Skin of body (tissue), 1 donor: ENCODE measurements at regions not wholly inside any gene's neighbourhood (a gene's known extent, or its start where the extent isn't known, plus 50 kb on each side); places are given as distances from the start of the nearest gene placed in this dataset.
"Not testable (repeated sequence)": the region's sequence is repeated elsewhere in the genome, so short reads cannot be mapped to it uniquely, and the experiment has no call there.

Source experiments
- DNase-seq: peaks from one replicate; lab custom pipeline; 2025; lab: John Stamatoyannopoulos, UW

- no peak for DNase-seq
Measured at GRCh38 chr4:96916711-96917110, 1076.8 kb downstream of the PDHA2 start.

- DNase-seq = no peak
Measured at GRCh38 chr4:96936886-96937285, 1097.0 kb downstream of the PDHA2 start.

GRCh38 chr4:96946552-96946951 is 1106.7 kb downstream of the PDHA2 start:
- no peak for DNase-seq

- no peak for DNase-seq
Measured at GRCh38 chr4:96952610-96953009, 1112.7 kb downstream of the PDHA2 start.

GRCh38 chr4:96955226-96955625 is 1115.3 kb downstream of the PDHA2 start:
- DNase-seq = no peak

GRCh38 chr4:96955691-96956090 is 1115.8 kb downstream of the PDHA2 start:
- no peak for DNase-seq

GRCh38 chr4:96969455-96969854 is 1129.6 kb downstream of the PDHA2 start:
- no peak for DNase-seq

- no peak for DNase-seq
Measured at GRCh38 chr4:96972920-96973319, 1133.0 kb downstream of the PDHA2 start.

- DNase-seq = no peak
Measured at GRCh38 chr4:96974295-96974694, 1134.4 kb downstream of the PDHA2 start.

- no peak for DNase-seq
Measured at GRCh38 chr4:96983830-96984229, 1143.9 kb downstream of the PDHA2 start.

GRCh38 chr4:96986816-96987215 is 1146.9 kb downstream of the PDHA2 start:
- no peak for DNase-seq

- DNase-seq = no peak
Measured at GRCh38 chr4:96991083-96991482, 1151.2 kb downstream of the PDHA2 start.

- DNase-seq = no peak
Measured at GRCh38 chr4:96992443-96992842, 1150.8 kb downstream of the STPG2 start.

- DNase-seq = no peak
Measured at GRCh38 chr4:96993560-96993959, 1149.7 kb downstream of the STPG2 start.

GRCh38 chr4:97003715-97004114 is 1139.6 kb downstream of the STPG2 start:
- DNase-seq = no peak

GRCh38 chr4:97013309-97013708 is 1130.0 kb downstream of the STPG2 start:
- DNase-seq = no peak

- no peak for DNase-seq
Measured at GRCh38 chr4:97013711-97014110, 1129.6 kb downstream of the STPG2 start.

- no peak for DNase-seq
Measured at GRCh38 chr4:97015301-97015700, 1128.0 kb downstream of the STPG2 start.

GRCh38 chr4:97016186-97016907 is 1126.9 kb downstream of the STPG2 start:
- DNase-seq = no peak

- DNase-seq = no peak
Measured at GRCh38 chr4:97027728-97028410, 1115.4 kb downstream of the STPG2 start.

GRCh38 chr4:97028785-97029184 is 1114.5 kb downstream of the STPG2 start:
- DNase-seq = no peak

- DNase-seq = not testable (repeated sequence)
Measured at GRCh38 chr4:97037411-97038145, 1105.7 kb downstream of the STPG2 start.

GRCh38 chr4:97038146-97038516 is 1105.1 kb downstream of the STPG2 start:
- DNase-seq = no peak
